ENCODE measurements at regions not wholly inside any gene's neighbourhood (a gene's known extent, or its start where the extent isn't known, plus 50 kb on each side); places are given as distances from the start of the nearest gene placed in this dataset.

DNA sequence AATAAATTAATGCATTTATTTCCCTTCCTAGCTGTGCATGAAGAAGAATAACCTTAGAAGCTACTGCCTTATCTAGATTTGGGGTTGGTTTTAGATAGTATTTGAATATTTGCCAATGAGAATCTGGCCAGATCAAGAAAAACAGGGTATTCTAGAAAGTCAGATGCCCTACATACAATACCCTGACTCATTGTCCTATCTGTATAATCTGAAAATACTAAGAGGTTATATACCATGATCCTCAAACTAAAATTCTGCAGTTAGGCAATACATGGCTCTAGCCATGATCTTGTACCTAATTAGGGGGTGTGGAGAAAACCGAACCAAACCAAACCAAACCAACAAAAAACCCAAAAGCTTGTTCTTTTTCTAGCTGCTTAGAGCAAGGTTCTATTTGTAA, 240.4 kb upstream of the LYZL1 start:
- Histone ChIP-seq H3K36me3 (ENCODE audit: insufficient read depth, low read length, poor library complexity, severe bottlenecking) (no peaks in the 10 kb centered on the region), H3K27ac (ENCODE audit: low read depth, low read length, poor library complexity, severe bottlenecking) (no peak overlapping the region), H3K4me3 (ENCODE audit: low read depth, low read length, poor library complexity, severe bottlenecking) (no peak overlapping the region), H3K9me3 (ENCODE audit: low read depth, low read length, poor library complexity, severe bottlenecking) (no peaks in the 10 kb centered on the region), H3K4me1 (ENCODE audit: insufficient read depth, low read length, poor library complexity, severe bottlenecking) (no peaks in the 10 kb centered on the region), H3K27me3 (replicated peaks; ENCODE audit: insufficient read depth, low read depth, low read length, poor library complexity) (no peaks in the 10 kb centered on the region)
- CTCF ChIA-PET = no interaction called here
- intact Hi-C loops (cut with micrococcal nuclease; ENCODE audit: unreplicated experiment) = no loop called here
- TF ChIP-seq CTCF (conservative IDR thresholded peaks at IDR 0.05; ENCODE audit: low read depth, low read length) = no peak
- no peak for TF ChIP-seq EZH2 (IDR thresholded peaks at IDR 0.05; ENCODE audit: borderline replicate concordance, low read depth, low read length, poor library complexity, severe bottlenecking)
- no peak for DNase-seq (ENCODE audit: low spot score)
- POLR2A ChIA-PET (ENCODE audit: low non-redundant PET) = no interaction called here
- no TSS peak for BruUV-seq (replicated peaks)

DNA sequence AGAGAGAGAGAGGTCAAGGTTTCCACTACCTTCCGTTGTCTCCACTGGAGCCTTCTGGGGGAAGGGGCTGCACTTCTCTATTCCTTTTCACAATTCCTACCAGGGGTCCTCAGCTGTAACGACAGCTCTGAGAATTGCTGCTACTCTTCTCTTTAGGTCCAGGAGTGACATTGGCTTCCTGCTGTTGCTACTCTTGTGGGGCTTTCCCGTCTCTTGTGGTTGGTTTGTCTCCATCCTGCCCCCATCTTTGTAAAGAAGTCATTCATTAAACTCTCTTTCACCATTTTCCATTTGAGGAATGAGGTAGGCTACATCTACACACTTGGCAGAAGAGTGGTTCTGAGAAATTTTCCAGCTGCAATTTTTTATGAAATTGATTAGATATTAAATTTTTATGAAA, 238.8 kb upstream of the LYZL1 start:
- BruUV-seq (replicated peaks) = no TSS peak
- CTCF ChIA-PET = no interaction called here
- H3K4me3 ChIP-seq (ENCODE audit: low read depth, low read length, poor library complexity, severe bottlenecking) = no peak overlapping the region
- TF ChIP-seq CTCF (conservative IDR thresholded peaks at IDR 0.05; ENCODE audit: low read depth, low read length) (no peak), EZH2 (IDR thresholded peaks at IDR 0.05; ENCODE audit: borderline replicate concordance, low read depth, low read length, poor library complexity, severe bottlenecking) (no peak)
- no peaks in the 10 kb centered on the region for H3K36me3 ChIP-seq (ENCODE audit: insufficient read depth, low read length, poor library complexity, severe bottlenecking)
- H3K27ac ChIP-seq (ENCODE audit: low read depth, low read length, poor library complexity, severe bottlenecking) = no peak overlapping the region
- no peaks in the 10 kb centered on the region for H3K9me3 ChIP-seq (ENCODE audit: low read depth, low read length, poor library complexity, severe bottlenecking)
- POLR2A ChIA-PET (ENCODE audit: low non-redundant PET) = no interaction called here
- H3K27me3 ChIP-seq (replicated peaks; ENCODE audit: insufficient read depth, low read depth, low read length, poor library complexity) = no peaks in the 10 kb centered on the region
- intact Hi-C loops (cut with micrococcal nuclease; ENCODE audit: unreplicated experiment) = no loop called here
- DNase-seq (ENCODE audit: low spot score) = no peak
- H3K4me1 ChIP-seq (ENCODE audit: insufficient read depth, low read length, poor library complexity, severe bottlenecking) = no peaks in the 10 kb centered on the region

GRCh38 chr10:29055101-29055500, 233.8 kb upstream of the LYZL1 start:
- ChIA-PET CTCF (no interaction called here), POLR2A (ENCODE audit: low non-redundant PET) (no interaction called here)
- Histone ChIP-seq H3K27ac (ENCODE audit: low read depth, low read length, poor library complexity, severe bottlenecking) (no peak overlapping the region), H3K27me3 (replicated peaks; ENCODE audit: insufficient read depth, low read depth, low read length, poor library complexity) (no peaks in the 10 kb centered on the region), H3K4me1 (ENCODE audit: insufficient read depth, low read length, poor library complexity, severe bottlenecking) (no peaks in the 10 kb centered on the region), H3K36me3 (ENCODE audit: insufficient read depth, low read length, poor library complexity, severe bottlenecking) (no peaks in the 10 kb centered on the region), H3K9me3 (ENCODE audit: low read depth, low read length, poor library complexity, severe bottlenecking) (no peaks in the 10 kb centered on the region), H3K4me3 (ENCODE audit: low read depth, low read length, poor library complexity, severe bottlenecking) (no peak overlapping the region)
- intact Hi-C loops (cut with micrococcal nuclease; ENCODE audit: unreplicated experiment) = no loop called here
- DNase-seq (ENCODE audit: low spot score) = no peak
- no TSS peak for BruUV-seq (replicated peaks)
- TF ChIP-seq EZH2 (IDR thresholded peaks at IDR 0.05; ENCODE audit: borderline replicate concordance, low read depth, low read length, poor library complexity, severe bottlenecking) (no peak), CTCF (conservative IDR thresholded peaks at IDR 0.05; ENCODE audit: low read depth, low read length) (no peak)

Measured in A673 (cell line).